RPMI8226 (cell line): ENCODE measurements at regions not wholly inside any gene's neighbourhood (a gene's known extent, or its start where the extent isn't known, plus 50 kb on each side); places are given as distances from the start of the nearest gene placed in this dataset.
"Not testable (repeated sequence)": the region's sequence is repeated elsewhere in the genome, so short reads cannot be mapped to it uniquely, and the experiment has no call there.

Source experiments
- DNase-seq: peaks from one replicate; pipeline ENCODE4 v3.0.0-alpha.2; 2015

GRCh38 chr10:85379338-85379737 lies 987.3 kb downstream of the GRID1 start:
- no peak for DNase-seq

DNA sequence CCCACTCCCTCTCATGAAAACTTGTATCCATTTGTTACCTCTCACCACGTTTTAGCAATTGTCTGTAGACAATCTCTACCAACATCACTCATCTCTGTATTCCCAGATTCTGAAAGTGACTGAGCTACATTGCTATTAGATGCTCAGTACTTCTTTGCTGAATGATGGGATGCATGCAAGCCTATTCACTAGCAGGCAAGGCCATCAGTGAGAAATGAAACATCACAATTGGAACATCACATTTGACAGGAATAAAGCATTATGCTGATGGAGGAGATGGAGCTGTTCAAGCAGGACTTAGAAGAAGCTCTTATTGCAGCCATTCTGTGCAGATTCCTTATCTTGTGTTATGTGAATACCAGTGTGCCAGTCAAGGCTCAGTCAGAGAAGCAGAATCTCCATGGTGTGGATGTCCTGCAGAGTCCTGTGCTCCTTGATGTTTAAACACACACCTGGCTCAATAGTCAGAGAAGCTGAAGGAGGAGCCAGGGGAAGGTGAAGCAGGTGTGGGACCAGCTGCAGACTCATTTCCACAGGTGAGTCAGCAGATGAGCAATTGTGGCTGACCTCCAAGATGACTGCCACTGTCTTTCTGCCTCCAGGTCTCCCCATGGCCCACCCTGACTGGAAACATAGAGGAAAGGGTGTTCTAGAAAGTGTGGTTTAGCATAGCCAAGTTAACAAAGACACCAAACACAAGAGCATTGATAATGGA lies 965.5 kb downstream of the GRID1 start:
- DNase-seq: no peak

- no peak for DNase-seq
These were observed 964.1 kb downstream of the GRID1 start for GRCh38 chr10:85402541-85402940.

DNA sequence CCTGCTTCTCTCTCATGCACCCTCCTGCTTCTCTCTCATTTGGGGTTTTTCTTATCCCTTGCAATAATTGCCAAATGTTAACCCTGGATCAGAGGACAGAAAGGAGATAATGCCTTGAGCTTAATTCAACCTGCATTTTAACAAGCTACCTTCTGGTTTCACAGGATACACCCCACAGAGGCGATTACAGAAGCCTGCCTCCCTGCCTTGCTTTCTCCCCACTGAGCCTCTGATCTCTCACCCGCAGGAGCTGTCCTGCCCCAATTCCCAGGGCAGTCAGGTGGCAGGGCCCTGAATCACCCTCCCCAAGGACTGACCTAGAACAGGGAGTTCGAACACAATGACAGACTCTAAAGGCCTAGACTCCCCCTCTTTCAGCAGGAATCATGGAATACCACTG lies 959.5 kb downstream of the GRID1 start:
- no peak for DNase-seq

GRCh38 chr10:85408388-85408787 lies 958.2 kb downstream of the GRID1 start:
- no peak for DNase-seq

DNA sequence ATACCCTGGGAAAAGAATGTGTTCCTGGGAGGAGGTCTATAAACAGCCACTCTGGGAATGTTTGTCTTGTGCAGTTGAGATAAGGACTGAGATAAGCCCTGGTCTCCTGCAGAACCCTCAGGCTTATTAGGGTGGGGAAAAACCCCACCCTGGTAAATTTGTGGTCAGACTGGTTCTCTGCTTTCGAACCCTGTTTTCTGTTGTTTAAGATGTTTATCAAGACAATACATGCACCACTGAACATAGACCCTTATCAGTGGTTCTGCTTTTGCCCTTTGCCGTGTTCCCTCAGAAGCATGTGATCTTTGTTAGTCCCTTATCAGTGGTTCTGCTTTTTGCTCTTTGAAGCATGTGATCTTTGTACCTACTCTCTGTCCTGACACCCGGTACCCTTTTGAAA lies 956.0 kb downstream of the GRID1 start:
- not testable (repeated sequence) for DNase-seq

DNA sequence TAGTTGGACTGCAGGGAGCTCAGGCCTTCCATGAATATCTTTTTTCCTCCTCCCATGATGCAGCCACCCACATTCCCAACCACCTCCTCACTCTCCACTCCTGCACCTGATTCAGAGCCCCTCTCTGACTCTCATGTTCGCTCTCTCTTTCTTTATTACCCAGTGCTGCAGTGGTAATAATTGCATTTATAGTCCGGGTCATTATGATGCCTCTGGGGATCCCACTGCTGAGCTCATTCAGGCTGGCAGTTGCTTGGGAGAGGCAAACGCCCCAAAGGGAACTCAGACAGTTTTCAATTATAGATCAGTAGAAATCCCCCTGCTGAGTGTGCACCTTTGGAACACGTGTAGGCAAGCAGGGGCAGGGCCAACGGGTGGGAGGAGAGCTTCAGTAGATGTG lies 953.0 kb downstream of the GRID1 start:
- DNase-seq: no peak

DNA sequence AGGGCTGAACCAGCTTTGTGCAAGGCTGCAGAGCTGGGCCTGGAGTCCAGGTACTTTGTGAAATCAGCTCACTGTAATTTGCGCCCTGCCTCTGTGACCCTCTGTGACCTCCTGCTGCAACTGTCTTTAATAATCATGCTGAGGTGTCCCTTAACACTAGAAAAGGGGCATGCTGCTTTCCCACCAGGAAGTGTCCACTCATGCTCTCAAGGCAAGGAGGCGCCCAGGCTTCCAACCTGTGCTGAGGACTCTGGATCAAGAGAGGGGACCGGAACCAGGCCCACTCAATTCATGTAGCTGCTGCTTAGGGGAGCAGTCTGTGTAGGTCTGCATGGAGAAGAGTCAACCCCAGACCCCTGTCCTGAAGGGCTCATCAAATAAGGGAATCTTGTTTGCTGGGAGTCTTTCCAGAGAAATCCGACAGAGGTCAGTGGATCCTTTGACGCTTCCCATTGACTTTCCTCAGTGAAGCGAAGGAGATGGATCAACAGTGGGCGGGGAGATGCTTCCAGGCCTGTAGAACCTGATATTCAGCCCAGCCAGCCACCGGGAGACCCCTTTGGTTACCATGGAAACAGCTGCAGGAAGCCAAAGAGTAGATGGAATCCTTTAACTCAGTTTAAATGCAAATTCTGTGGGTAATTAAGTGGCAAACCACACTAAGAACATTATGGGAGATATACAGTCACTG lies 945.9 kb downstream of the GRID1 start:
- DNase-seq: no peak

DNA sequence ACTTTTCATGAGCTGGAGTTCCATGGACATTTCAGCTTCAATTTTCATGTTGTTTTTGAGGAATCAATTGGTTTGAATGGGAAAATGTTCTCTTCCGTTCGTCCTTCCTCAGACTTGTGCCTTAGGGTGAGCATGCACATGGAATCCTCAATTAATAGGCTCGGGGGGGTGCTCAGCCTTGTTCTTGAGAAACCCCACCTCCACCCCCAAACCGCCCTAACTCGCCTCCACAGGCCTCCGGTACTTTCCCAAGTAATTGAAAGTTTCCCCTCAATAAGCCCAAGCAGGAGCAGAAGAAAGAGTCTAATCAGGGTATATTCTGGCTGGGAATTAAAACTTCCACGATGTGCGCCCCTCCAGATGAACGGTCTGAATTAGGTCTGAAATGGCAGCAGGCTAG lies 945.2 kb downstream of the GRID1 start:
- no peak for DNase-seq

GRCh38 chr10:85429126-85429525 lies 937.5 kb downstream of the GRID1 start:
- DNase-seq: no peak

DNA sequence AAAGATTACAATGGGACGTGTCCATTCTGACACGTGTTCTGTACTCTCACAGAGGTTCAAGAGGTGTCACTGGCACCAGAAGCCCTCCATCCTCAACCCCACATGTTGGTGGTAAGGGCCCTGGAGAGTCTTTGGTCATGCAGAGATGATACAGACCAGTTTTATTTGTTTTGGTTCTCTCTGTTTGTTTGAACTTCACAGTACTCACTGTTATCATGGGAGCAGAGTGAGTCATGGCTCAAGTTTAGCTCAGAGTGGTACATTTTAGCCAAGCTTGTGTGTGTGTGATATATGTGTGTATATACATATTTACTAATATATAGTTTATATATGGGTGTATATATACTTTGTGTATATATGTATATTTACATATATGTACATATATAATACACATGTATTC lies 935.6 kb downstream of the GRID1 start:
- DNase-seq: no peak

DNA sequence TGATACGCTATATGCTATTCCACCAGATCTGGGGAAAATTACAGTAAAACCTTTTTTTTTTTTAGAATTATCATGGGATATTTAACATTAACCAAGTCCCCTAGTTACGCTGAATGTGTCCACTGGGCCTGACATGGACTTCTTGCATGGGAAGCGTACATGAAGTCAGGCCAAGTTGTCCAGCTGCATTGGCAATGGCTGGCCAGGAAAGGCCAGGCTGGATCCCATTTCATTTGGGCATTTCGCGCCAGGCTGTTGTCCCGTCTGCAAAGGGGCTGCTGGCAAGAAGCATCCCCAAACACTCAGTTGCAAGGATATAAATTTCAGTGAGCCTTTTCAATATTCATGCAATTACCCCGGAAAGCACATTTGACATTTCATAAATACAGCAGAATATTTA lies 933.3 kb downstream of the GRID1 start:
- no peak for DNase-seq

DNA sequence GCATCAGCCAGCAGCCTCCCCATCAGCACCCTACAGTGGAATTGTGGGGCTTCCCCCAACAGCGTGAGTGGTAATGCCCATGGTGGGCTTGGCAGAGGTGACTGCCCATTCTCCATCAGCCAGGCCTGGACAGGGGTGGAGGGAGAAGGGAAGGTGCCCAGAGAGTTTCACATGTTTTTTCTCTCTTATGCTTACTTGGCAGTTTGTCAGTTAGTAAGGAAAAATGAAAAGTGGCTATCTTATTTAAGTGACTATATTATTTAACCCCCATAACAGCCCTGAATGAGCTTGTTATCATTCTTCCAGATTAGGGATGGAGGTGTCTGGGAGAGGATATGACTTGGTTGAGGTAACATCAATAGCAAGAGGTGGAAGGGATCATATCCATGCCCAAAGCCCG lies 921.7 kb downstream of the GRID1 start:
- DNase-seq: no peak

DNA sequence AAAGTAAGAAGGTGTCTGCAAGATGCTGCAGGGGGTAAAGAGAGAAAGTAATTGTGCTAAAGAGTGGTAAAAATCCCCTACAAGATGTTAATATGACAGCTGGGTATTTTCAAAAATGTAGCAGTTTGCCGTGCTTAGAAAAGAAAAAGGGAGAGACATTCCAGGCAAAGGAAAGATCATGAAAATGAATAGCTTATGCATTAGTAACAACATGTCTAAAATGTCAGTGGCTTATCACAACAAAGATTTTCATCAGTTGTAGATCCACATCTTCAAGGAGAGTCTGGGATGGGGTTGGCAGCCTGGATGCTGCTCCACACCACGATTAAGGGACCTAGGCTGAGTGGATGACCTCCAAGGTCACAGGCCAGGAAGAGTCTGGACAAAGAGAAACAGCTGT lies 920.9 kb downstream of the GRID1 start:
- DNase-seq: no peak

- DNase-seq: no peak
These were observed 919.8 kb downstream of the GRID1 start for GRCh38 chr10:85446827-85447226.

GRCh38 chr10:85447690-85448089 lies 918.9 kb downstream of the GRID1 start:
- no peak for DNase-seq

DNA sequence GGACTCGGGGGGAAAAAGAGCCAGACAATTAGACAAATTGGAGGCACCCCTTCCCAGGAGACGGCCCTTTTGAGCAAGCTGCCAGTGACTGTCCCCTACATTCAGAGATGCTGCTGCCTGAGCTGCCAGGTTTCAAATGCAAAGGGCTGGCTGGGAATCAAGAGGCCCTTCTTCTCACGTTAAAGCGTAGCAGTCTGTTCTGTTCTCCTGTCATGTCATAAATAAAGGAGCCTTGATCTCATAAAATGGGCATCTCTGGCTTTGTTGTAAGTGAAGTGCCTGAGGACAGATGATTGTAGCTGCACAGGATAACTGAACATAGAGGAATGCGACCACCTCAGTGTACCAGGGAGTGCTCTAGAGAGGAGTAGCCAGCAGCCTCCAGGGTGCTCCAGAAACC lies 917.9 kb downstream of the GRID1 start:
- no peak for DNase-seq

GRCh38 chr10:85454386-85454785 lies 912.2 kb downstream of the GRID1 start:
- DNase-seq: no peak

DNA sequence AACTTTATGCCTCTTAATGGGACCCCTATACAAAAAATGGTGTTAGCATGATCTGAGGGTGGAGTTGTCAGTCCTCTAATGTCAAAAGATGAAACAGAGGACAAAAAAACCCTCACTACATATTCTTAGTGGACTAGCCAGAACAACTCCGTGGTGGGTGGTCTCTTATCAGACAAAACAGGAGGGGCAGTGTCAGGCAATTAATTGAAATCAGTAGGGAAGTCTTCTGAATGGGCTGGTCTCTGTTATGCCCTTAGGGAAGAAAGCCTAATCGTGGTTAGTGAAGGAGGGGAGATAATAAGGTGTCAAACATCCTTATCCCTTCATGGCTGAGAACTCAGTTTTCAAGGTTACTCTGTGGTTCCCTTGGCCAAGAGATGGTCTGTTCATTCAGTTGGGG lies 909.4 kb downstream of the GRID1 start:
- no peak for DNase-seq

GRCh38 chr10:85458324-85458723 lies 908.3 kb downstream of the GRID1 start:
- no peak for DNase-seq

- no peak for DNase-seq
These were observed 906.7 kb downstream of the GRID1 start for GRCh38 chr10:85459906-85460305.

- DNase-seq: no peak
These were observed 902.3 kb downstream of the GRID1 start for GRCh38 chr10:85464336-85464735.

- DNase-seq: no peak
These were observed 888.6 kb downstream of the GRID1 start for GRCh38 chr10:85477979-85478378.

- DNase-seq: no peak
These were observed 876.2 kb downstream of the GRID1 start for GRCh38 chr10:85490431-85490830.

DNA sequence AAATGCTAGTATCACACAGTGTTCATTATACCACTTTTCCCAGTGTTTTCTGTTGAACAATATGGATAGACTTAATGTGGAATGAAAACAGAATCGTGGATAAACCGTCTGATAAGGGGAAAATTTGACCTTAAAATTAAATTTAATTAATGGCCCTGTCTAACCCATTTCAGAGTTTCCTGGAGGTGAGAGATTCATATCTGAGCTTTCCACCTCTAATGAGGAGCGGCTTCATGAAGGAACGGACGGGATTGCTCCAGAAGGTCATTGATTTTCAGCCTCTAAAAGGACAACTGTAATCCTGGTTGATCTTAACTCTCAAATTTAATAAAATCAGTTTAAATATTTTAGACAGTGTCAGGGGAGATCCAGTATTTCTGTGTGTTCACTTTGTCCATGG lies 874.9 kb downstream of the GRID1 start:
- no peak for DNase-seq
